Stimulated activated CD4-positive, alpha-beta T cell treated with anti-CD3 and anti-CD28 coated beads, TNF-alpha, amount 100 ng/mL, for 48 hours (primary cell): ENCODE measurements at regions not wholly inside any gene's neighbourhood (a gene's known extent, or its start where the extent isn't known, plus 50 kb on each side); places are given as distances from the start of the nearest gene placed in this dataset.
"Not testable (repeated sequence)": the region's sequence is repeated elsewhere in the genome, so short reads cannot be mapped to it uniquely, and the experiment has no call there.

ENCODE experiments used
- DNase-seq, 3 donors: peaks; one replicate each; pipeline ENCODE4 v3.0.0-alpha.2; 2020; ENCODE audit warnings: low read depth in 3 of 3

- no peak for DNase-seq
Observed at GRCh38 chr22:19641254-19641982, 72.9 kb upstream of the SEPTIN5 start.

- no peak for DNase-seq
Observed at GRCh38 chr22:19641983-19642451, 72.3 kb upstream of the SEPTIN5 start.

- no peak for DNase-seq
Observed at GRCh38 chr22:19643448-19644313, 70.6 kb upstream of the SEPTIN5 start.

- no peak for DNase-seq
Observed at GRCh38 chr22:19644314-19645223, 69.7 kb upstream of the SEPTIN5 start.

GRCh38 chr22:19645391-19645790 is 68.9 kb upstream of the SEPTIN5 start:
- no peak for DNase-seq

- no peak for DNase-seq
Observed at GRCh38 chr22:19645905-19646304, 68.4 kb upstream of the SEPTIN5 start.

DNA sequence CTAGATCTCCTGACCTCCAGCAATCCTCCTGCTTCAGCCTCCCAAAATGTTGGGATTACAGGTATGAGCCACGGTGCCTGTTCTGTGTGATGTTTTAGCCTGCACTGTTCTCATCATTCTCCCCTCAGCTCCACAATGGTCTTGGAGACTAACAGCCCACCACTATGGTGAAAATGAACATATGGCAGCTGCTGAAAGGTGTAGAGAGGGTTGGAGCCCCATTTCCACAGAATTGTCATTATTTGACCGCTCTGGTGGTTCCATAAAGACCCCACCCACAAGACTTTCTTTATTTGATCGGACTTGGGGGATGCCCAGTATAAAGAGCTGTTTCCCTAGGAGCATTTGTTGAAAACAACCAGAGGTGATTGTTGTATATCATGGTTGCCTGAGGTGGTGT is 67.9 kb upstream of the SEPTIN5 start:
- DNase-seq = no peak

GRCh38 chr22:19648419-19648929 is 65.8 kb upstream of the SEPTIN5 start:
- no peak for DNase-seq

DNA sequence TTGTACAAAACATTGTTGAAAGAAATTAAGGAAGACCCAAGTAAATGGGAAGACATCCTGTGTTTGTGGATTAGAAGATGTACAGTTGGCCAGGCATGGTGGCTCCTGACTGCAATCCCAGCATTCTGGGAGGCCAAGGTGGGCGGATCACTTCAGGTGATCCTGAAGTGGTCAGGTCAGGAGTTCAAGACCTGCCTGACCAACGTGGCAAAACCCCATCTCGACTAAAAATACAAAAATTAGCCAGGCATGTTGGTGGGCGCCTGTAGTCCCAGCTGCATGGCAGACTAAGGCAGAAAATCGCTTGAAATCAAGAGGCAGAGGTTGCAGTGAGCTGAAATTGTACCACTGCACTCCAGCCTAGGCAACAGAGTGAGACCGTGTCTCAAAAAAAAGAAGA is 62.0 kb upstream of the SEPTIN5 start:
- no peak for DNase-seq

- DNase-seq = no peak
Observed at GRCh38 chr22:19654338-19654987, 59.8 kb upstream of the SEPTIN5 start.

- no peak for DNase-seq
Observed at GRCh38 chr22:19655399-19655798, 58.9 kb upstream of the SEPTIN5 start.

DNA sequence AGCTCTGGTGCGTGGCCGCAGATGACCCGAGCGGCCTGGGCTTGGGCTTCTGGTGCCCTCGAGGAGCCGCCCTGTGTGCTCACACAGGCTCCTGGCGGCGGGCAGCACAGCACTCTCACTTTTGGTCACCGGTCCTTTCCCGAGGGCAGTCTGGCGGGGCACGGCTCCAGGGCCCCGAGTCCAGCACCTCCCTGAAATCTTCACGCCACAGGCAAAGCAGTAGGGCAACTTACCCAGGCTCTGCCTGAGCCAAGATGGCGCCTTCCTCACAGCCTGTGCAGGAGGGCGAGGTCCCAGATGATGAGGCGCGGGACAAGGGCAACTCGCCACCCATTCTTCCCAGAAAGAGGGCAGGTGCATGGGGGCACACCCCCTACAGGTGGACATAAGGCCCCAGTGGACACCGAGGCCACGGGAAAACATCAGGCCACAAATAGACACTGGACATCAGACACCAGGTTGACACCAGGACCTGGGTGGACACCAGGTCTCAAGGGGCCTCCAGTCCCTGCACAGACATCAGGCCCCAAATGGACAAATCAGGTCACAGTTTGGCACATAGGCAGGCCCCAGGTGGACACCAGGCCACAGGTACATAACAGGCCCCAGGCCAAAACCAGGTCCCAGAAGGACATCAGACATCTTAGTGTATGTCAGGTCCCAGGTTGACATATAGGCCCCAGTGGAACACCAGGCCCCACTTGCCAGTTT is 57.6 kb upstream of the SEPTIN5 start:
- no peak for DNase-seq

DNA sequence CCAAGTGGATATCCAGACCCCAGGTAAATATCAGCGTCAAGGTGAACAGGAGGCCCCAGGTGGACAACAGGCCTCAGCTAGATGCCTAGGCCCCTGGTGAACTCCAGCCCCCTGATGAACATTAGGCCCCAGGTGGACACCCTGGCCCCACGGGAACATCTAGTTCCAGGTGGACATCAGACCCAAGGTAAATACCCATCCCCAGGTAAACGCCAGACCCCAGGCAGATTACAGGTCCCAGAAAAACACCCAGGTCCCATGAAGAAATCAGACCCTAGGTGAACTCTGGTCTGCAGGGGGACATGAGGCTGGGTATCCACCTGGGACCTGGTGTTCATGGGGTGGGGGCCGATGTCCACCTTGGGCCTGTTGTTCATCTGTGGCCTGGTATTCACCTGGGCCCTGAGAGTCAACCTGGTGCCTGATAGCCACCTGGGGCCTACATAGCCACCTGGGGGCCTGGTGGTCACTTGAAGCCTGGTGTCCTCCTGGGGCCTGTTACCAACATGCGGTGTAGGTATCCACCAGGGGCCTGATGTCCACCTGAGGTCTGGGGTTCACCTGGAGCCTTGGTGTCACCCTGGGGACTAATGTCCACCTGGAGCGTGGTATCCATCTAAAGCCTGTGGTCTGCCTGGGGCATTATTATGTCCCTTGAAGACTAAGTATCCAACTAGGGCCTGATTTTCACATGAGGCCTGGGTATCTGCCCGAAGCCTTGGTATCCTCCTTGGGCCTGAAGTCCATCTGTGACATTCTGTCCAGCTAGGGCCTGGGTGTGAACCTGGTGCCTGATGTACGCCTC is 56.8 kb upstream of the SEPTIN5 start:
- no peak for DNase-seq

DNA sequence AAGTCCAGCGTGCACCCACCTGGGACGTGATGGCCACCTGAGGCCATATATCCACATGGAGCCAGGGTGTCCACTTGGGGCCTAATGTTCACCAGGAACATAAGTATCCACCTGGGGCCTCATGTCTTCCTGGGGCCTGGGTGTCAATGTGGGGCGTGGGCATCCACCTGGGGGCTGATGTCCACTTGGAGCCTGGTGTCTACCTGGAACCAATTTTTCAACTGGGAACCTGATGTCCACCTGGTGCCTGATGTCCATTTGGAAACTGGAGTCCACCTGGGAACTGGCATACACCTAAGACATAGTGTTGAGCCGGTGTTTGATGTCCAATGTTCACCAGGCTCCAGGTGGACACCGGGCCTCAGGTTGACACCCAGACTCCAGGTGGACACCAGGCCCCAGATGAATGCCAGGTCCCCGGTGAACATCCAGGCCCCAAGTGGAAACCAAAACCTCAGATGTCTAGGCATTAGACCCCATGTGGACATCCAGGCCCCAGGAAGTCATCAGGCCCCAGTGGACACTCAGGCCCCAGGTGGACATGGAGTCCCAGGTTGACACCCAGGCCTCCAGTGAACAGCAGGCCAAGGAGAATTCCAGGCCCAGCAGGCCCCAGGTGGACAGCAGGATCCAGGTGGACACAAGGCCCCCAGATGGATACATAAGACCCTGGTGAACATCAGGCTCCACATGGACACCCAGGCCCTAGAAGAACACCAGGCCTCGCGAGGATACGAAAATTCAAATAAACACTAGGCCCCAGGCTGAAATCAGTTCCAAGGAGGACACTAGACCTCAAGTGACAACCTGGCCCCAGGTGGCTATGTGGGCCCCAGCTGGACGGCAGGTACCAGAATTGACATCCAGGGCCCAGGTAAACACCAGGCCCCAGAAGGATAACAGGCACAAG is 56.0 kb upstream of the SEPTIN5 start:
- no peak for DNase-seq

GRCh38 chr22:19658967-19659804 is 55.1 kb upstream of the SEPTIN5 start:
- no peak for DNase-seq

GRCh38 chr22:19659805-19660345 is 54.4 kb upstream of the SEPTIN5 start:
- no peak for DNase-seq

DNA sequence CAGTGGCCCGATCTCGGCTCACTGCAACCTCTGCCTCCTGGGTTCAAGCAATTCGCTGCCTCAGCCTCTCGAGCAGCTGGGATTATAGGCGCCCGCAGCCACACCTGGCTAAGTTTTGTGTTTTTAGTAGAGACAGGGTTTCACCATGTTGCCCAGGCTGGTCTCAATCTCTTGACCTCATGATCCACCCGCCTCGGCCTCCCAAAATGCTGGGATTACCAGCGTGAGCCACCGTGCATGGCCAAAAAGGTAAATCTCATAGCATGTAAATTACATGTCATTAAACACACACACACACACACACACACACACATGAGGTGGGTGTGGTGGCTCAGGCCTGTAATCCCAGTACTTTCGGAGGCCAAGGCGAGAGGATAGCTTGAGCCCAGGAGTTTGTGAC is 53.7 kb upstream of the SEPTIN5 start:
- not testable (repeated sequence) for DNase-seq
